Large intestine (tissue), 3 donors: ENCODE measurements at regions not wholly inside any gene's neighbourhood (a gene's known extent, or its start where the extent isn't known, plus 50 kb on each side); places are given as distances from the start of the nearest gene placed in this dataset.
A peak's percentile ranks its signal among the peaks of the same experiment; 100 is the strongest.

Experiments used
- DNase-seq, 2 donors: peaks; one replicate each; pipeline versions ENCODE4 v3.0.0 to v3.0.0-alpha.2; 2013
- H3K27ac ChIP-seq: one replicate; pipeline ENCODE4 v1.5.1; 2013; ENCODE audit warnings: low read length
- H3K27me3 ChIP-seq: 2 replicates; pipeline ENCODE4 v1.6.1; 2013; ENCODE audit warnings: low read length; ENCODE audit not compliant: control insufficient read depth, insufficient read depth
- H3K36me3 ChIP-seq: 2 replicates; pipeline ENCODE4 v1.6.1; 2013; ENCODE audit warnings: low read length; ENCODE audit not compliant: control insufficient read depth, insufficient read depth
- H3K4me1 ChIP-seq: one replicate; pipeline ENCODE4 v1.6.1; 2013; ENCODE audit warnings: low read length; ENCODE audit not compliant: control insufficient read depth, insufficient read depth
- H3K4me3 ChIP-seq: one replicate; pipeline ENCODE4 v1.5.1; 2013; ENCODE audit warnings: low read length
- H3K9me3 ChIP-seq: one replicate; pipeline ENCODE4 v1.6.1; 2013; ENCODE audit warnings: mild to moderate bottlenecking, low read depth, low read length, moderate library complexity; ENCODE audit not compliant: control insufficient read depth
- WGBS: methylation state at CpG from one replicate; pipeline ENCODE4 v1.1.5; 2013; ENCODE audit warnings: low lambda C conversion rate; ENCODE audit not compliant: insufficient coverage; 5-methylcytosine and 5-hydroxymethylcytosine counted together

DNA sequence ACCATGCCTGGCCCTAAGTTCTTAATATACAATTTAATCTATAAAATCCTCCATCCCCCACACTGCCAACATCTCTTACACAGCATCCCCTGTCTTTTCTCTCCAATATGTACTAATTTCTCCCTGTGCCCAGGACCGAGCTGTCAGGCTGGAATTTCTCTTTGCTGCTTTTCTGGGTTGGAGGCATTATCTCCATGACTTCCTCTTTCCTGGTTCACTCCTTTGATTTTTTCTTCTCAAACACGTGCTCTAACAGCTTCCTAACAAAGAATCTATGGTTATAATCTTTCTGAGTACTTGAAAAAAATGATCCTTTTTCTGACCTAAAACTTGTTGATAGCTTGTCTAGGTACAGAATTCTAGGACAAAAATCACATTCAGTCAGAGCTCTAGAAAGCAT is 112.8 kb downstream of the C1D start:
- 80% methylated on average over 1 of the region's 2 CpGs for WGBS
- Histone ChIP-seq H3K27me3 (no peaks in the 10 kb centered on the region), H3K27ac (no peak overlapping the region), H3K4me3 (no peak overlapping the region), H3K9me3 (no peaks in the 10 kb centered on the region), H3K36me3 (no peaks in the 10 kb centered on the region), H3K4me1 (no peaks in the 10 kb centered on the region)
- DNase-seq, result no peak

DNA sequence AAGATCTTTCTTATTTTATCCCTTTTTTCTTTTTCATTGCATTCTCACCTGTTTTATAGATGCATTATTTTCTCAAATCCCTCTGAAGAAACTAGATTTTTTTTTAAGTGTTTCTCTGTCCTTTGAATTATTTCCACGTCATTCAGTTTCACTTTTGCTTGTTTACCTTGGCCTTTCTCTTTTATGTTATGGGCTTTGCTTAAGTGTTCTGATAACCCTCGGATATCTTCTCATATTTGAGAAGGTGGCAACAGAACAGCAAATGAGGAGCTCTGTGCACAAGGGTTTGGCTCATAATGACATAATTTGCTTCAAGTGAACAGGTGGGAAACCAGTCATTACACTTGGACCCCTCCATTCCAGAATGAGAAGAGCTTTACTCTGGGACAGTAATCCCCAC is 111.9 kb downstream of the C1D start:
- H3K4me3 ChIP-seq, result no peak overlapping the region

DNA sequence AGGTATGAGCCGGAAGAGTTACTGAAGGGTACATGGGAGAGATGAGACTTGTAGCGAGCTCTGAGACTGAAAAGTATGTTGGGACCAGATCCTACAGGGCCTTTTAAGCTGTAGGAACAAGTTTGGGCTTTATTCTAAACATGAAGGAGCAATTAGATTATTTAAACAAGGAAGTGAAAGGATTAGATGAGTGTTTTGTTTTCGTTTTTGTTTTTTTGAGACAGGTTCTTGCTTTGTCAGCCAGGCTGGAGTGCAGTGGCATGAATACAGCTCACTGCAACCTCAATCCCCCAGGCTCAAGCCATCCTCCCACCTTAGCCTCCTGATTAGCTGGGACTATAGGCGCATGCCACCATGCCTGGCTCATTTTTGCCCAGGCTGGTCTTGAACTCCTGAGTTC is 110.7 kb downstream of the C1D start:
- no peaks in the 10 kb centered on the region for H3K27me3 ChIP-seq
- DNase-seq, result no peak
- H3K4me1 ChIP-seq, result no peaks in the 10 kb centered on the region
- H3K9me3 ChIP-seq, result no peaks in the 10 kb centered on the region
- no peak overlapping the region for H3K4me3 ChIP-seq
- no peak overlapping the region for H3K27ac ChIP-seq
- WGBS, result 100% methylated on average over 1 of the region's 4 CpGs
- no peaks in the 10 kb centered on the region for H3K36me3 ChIP-seq

More for the DNA sequence above, 111.9 kb downstream of the C1D start:
- no peak overlapping the region for H3K27ac ChIP-seq
- peak in 1 of 2 donors; percentile 52 for DNase-seq
- H3K4me1 ChIP-seq, result no peaks in the 10 kb centered on the region
- WGBS, result 0% methylated on average over 1 of the region's 2 CpGs
- no peaks in the 10 kb centered on the region for H3K36me3 ChIP-seq
- H3K9me3 ChIP-seq, result no peaks in the 10 kb centered on the region
- H3K27me3 ChIP-seq, result no peaks in the 10 kb centered on the region

DNA sequence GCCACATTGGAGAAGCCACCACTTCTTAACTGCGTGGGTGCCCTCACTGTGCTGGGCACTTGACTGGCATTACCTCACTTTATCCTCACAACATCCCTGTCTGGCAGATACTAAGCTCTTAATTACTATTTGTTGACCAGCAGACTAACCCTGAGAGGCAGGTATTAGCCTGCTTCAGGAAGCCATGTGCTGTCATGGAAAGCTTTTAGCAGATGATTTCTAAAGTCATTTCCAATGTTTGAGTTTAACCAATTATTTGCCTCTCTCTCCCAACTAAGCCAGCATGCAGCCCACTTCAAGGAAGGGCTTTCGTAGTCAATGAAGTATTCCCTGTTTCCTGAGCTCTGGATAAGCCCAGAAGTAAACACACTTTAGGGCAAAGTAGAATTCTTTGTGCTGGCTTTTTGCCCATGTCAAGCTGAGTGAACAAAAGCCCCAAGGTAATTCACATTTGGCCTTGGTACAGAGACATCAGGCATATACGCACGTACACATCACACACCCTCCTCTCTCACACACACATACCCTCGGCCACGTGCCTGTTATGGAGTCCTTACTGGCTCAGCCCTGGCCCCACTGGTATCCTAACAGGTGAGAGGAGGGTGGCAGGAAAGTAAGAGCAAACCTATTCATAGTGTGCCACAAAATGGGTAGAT is 108.6 kb downstream of the C1D start:
- no peaks in the 10 kb centered on the region for H3K36me3 ChIP-seq
- H3K4me1 ChIP-seq, result no peaks in the 10 kb centered on the region
- H3K27ac ChIP-seq, result no peak overlapping the region
- H3K27me3 ChIP-seq, result no peaks in the 10 kb centered on the region
- no CpG with 5 or more reads among the region's 6 CpGs for WGBS
- DNase-seq, result peak; percentile 65 to 89
- H3K9me3 ChIP-seq, result peaks cover 3% of the 10 kb centered on the region
- no peak overlapping the region for H3K4me3 ChIP-seq

DNA sequence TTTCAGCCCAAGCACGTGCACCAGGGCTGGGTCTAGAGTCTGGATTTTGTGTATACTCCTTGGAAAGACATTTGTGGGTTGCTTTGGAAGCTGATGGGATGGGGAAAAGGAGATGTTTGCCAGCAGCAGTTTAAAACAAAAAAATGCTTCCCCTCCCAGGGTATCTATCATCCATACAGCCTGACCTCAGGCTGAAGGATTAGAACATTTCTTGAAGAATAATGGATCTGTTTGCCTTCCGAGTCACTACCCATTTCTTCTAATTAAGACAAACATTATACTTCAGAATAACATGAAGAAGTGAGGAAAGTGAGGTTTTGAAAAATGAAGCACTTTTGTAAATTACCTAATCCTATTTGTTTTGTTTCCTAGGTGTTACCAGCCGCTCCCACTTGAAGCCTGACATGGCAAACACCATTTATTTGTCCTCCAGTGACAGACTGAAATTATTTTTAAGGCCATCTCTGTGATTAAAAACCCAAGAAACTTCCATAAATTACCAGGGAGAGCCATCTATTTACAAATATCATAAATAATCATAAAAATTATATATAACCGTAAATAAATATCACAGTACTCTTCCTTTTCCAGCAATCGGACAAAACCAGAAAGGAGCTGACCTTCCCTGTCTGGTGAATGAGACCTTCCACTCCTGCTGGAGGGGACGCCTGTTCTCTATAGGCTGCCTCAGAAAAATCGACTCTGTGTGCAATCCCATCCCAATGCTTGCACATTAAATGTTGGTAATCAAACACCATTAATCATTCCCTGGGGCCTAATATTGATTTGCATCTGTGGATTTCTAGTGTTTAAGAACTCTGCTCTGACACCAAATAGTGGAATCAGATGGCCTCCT is 106.8 kb downstream of the C1D start:
- 100% methylated on average over 2 of the region's 7 CpGs for WGBS
- no peaks in the 10 kb centered on the region for H3K36me3 ChIP-seq
- DNase-seq, result no peak
- H3K27ac ChIP-seq, result no peak overlapping the region
- peaks cover 3% of the 10 kb centered on the region for H3K9me3 ChIP-seq
- no peaks in the 10 kb centered on the region for H3K4me1 ChIP-seq
- no peaks in the 10 kb centered on the region for H3K27me3 ChIP-seq
- H3K4me3 ChIP-seq, result no peak overlapping the region

DNA sequence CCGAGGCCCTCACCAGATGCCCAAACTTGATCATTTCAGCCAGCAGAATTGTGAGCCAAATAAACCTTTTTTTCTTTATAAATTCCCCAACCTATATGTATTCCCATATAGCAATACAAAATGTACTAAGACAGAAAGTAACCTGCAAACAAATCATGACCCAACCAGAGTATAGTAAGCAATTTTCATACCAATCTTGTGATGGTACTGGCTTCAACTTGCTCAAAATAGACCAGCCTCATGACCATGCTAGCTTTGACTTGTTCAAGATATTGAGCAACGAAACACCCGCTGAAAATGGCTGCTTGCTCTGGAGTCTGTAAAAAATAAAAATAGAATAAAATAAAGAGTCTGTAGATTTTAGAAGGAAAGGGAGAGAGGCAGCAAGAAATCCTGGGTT is 97.6 kb downstream of the C1D start:
- no peaks in the 10 kb centered on the region for H3K9me3 ChIP-seq
- WGBS, result no CpG with 5 or more reads among the region's 3 CpGs
- H3K36me3 ChIP-seq, result no peaks in the 10 kb centered on the region
- no peaks in the 10 kb centered on the region for H3K4me1 ChIP-seq
- no peak overlapping the region for H3K4me3 ChIP-seq
- no peak for DNase-seq
- no peaks in the 10 kb centered on the region for H3K27me3 ChIP-seq
- H3K27ac ChIP-seq, result no peak overlapping the region

DNA sequence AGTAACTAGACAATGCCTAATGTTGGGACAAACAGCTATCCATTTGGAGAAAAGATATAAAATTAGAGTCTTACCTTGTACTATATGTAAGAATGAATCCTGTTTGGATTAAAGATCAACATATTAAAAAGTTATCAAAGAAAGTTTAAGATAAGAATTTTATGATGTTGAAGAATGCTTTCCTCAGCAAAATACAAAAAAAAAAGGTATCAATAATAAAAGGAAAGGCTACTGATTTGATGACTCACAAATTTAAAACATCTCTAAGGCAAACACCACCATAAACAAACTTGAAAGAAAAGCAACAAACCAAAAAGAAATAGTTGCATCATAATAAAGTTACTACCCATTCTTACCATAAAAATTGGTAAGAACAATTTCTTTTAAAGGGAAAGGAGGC is 92.7 kb downstream of the C1D start:
- no peak overlapping the region for H3K27ac ChIP-seq
- no peak overlapping the region for H3K4me3 ChIP-seq
- H3K36me3 ChIP-seq, result no peaks in the 10 kb centered on the region
- no peaks in the 10 kb centered on the region for H3K4me1 ChIP-seq
- DNase-seq, result no peak
- H3K27me3 ChIP-seq, result no peaks in the 10 kb centered on the region
- no peaks in the 10 kb centered on the region for H3K9me3 ChIP-seq

DNA sequence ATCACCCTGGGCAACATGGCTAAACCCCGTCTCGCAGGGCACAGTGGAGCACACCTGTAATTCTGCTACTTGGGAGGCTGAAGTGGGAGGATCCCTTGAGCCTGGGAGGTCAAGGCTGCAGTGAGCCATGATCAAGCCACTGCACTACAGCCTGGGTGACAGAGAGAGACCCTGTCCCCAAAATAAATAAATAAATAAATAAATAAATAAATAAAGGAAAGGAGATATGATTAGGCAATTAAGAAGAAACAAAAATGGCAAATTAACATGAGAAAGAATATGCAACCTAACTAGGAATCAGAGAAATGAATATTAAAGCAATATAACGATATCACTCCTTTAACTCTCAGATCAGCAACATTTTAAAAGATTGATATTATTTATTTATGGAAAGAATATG is 92.3 kb downstream of the C1D start:
- H3K36me3 ChIP-seq, result no peaks in the 10 kb centered on the region
- 100% methylated on average over 1 of the region's 3 CpGs for WGBS
- no peaks in the 10 kb centered on the region for H3K9me3 ChIP-seq
- H3K27ac ChIP-seq, result no peak overlapping the region
- H3K27me3 ChIP-seq, result no peaks in the 10 kb centered on the region
- no peak overlapping the region for H3K4me3 ChIP-seq
- no peak for DNase-seq
- H3K4me1 ChIP-seq, result no peaks in the 10 kb centered on the region

DNA sequence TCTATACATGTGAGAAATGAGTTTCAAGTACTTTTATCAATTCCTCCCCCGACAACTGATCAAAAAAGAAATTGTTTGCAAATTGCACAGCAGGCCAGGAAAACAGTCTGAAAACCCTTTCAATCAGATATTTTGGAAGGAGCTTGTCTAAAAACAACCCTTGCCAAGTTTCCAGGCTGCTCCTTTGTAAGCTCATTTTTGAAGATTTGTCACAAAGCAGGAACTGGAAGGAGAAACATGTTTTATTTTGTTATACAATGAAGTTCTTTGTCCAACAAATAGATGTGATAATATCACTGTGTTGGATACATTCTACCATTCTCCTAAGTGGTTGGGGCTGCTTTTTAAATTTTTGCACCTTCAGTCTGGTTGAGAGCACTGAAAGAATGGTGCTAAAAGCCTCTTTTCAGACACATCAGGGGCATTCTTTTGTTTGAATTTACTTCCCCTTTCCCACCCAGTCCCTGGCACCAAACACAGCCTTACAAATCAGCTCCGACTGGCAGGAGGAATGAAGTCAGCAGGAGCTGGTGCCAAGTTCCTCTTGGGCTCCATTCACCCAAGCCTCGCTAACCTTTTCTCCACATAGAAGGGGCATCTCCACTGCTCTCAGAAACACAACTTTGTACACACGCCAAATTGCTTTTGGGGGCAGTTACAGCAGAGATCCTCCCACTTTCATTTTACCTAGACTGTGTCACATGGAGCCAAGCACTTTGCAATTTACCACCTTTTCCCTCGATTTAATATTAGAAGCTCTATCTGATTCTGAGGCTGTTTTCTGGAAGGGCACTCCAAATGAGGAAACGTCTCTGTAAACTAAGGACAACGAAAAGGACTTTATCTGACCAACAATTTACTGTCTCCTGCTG is 88.0 kb downstream of the C1D start:
- H3K9me3 ChIP-seq, result no peaks in the 10 kb centered on the region
- H3K27ac ChIP-seq, result no peak overlapping the region
- DNase-seq, result no peak
- no peaks in the 10 kb centered on the region for H3K36me3 ChIP-seq
- no peak overlapping the region for H3K4me3 ChIP-seq
- WGBS, result 80% methylated on average over 1 of the region's 7 CpGs
- H3K27me3 ChIP-seq, result no peaks in the 10 kb centered on the region
- H3K4me1 ChIP-seq, result no peaks in the 10 kb centered on the region

DNA sequence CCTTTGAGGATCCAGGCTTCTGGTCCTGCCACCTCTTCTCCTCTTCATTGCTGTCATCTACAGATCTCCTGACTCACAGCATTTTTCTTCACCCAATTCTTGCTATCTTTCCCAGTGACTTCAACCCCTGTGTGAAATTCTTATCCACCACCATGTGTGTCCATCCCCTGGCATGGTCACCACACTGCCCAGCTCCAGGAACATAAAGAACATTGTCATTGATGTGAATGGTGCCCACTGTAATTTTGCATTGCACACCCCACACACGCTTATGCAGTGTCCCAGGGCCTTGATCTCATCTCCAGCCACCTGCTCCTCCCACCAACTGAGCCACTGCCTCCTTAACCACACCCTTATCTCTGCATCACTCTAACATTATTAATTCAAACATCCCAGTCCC is 85.3 kb downstream of the C1D start:
- no peaks in the 10 kb centered on the region for H3K36me3 ChIP-seq
- H3K27ac ChIP-seq, result no peak overlapping the region
- no peaks in the 10 kb centered on the region for H3K4me1 ChIP-seq
- WGBS, result no CpG with 5 or more reads among the region's 1 CpG
- H3K4me3 ChIP-seq, result no peak overlapping the region
- H3K9me3 ChIP-seq, result no peaks in the 10 kb centered on the region
- DNase-seq, result no peak
- no peaks in the 10 kb centered on the region for H3K27me3 ChIP-seq
